ENCODE measurements at regions not wholly inside any gene's neighbourhood (a gene's known extent, or its start where the extent isn't known, plus 50 kb on each side); places are given as distances from the start of the nearest gene placed in this dataset.

- no peaks in the 10 kb centered on the region for H4K20me1 ChIP-seq (ENCODE audit: insufficient read depth, low read length)
- no peaks in the 10 kb centered on the region for H3K36me3 ChIP-seq (ENCODE audit: insufficient read depth, low read length)
- H3K4me1 ChIP-seq (ENCODE audit: insufficient read depth, low read length) = no peaks in the 10 kb centered on the region
- H3K4me2 ChIP-seq (ENCODE audit: insufficient read depth, low read length) = no peak overlapping the region
- TF ChIP-seq CTCF (IDR thresholded peaks at IDR 0.05; ENCODE audit: extremely low read depth, low read depth, low read length) = no peak
- no peaks in the 10 kb centered on the region for H3K9me3 ChIP-seq (ENCODE audit: low read depth, low read length)
- no peak overlapping the region for H3K4me3 ChIP-seq (ENCODE audit: insufficient read depth, low read length)
- H3K27ac ChIP-seq (ENCODE audit: low read depth, low read length) = no peak overlapping the region
- no peaks in the 10 kb centered on the region for H3K27me3 ChIP-seq (ENCODE audit: insufficient read depth, low read length)
- H3K79me2 ChIP-seq (ENCODE audit: insufficient read depth, low read length) = no peaks in the 10 kb centered on the region
- no peak for DNase-seq (ENCODE audit: insufficient read length, low spot score, missing footprints)
- H2AFZ ChIP-seq (ENCODE audit: low read length) = no peak overlapping the region
Observed at GRCh38 chr16:51845586-51846305, 694.7 kb upstream of the SALL1 start.

GRCh38 chr16:51839727-51840462 is 688.8 kb upstream of the SALL1 start:
- no peaks in the 10 kb centered on the region for H3K27me3 ChIP-seq (ENCODE audit: insufficient read depth, low read length)
- no peaks in the 10 kb centered on the region for H4K20me1 ChIP-seq (ENCODE audit: insufficient read depth, low read length)
- H3K4me2 ChIP-seq (ENCODE audit: insufficient read depth, low read length) = no peak overlapping the region
- no peak for TF ChIP-seq CTCF (IDR thresholded peaks at IDR 0.05; ENCODE audit: extremely low read depth, low read depth, low read length)
- H3K27ac ChIP-seq (ENCODE audit: low read depth, low read length) = no peak overlapping the region
- H3K36me3 ChIP-seq (ENCODE audit: insufficient read depth, low read length) = no peaks in the 10 kb centered on the region
- no peak overlapping the region for H3K4me3 ChIP-seq (ENCODE audit: insufficient read depth, low read length)
- DNase-seq (ENCODE audit: insufficient read length, low spot score, missing footprints) = no peak
- H3K79me2 ChIP-seq (ENCODE audit: insufficient read depth, low read length) = no peaks in the 10 kb centered on the region
- no peaks in the 10 kb centered on the region for H3K4me1 ChIP-seq (ENCODE audit: insufficient read depth, low read length)
- no peak overlapping the region for H2AFZ ChIP-seq (ENCODE audit: low read length)
- no peaks in the 10 kb centered on the region for H3K9me3 ChIP-seq (ENCODE audit: low read depth, low read length)

- Histone ChIP-seq H3K4me1 (ENCODE audit: insufficient read depth, low read length) (no peaks in the 10 kb centered on the region), H3K27ac (ENCODE audit: low read depth, low read length) (no peak overlapping the region), H3K4me2 (ENCODE audit: insufficient read depth, low read length) (no peak overlapping the region), H3K9me3 (ENCODE audit: low read depth, low read length) (no peaks in the 10 kb centered on the region), H3K79me2 (ENCODE audit: insufficient read depth, low read length) (no peaks in the 10 kb centered on the region), H3K36me3 (ENCODE audit: insufficient read depth, low read length) (no peaks in the 10 kb centered on the region), H4K20me1 (ENCODE audit: insufficient read depth, low read length) (no peaks in the 10 kb centered on the region), H3K4me3 (ENCODE audit: insufficient read depth, low read length) (no peak overlapping the region), H3K27me3 (ENCODE audit: insufficient read depth, low read length) (no peaks in the 10 kb centered on the region), H2AFZ (ENCODE audit: low read length) (no peak overlapping the region)
- TF ChIP-seq CTCF (IDR thresholded peaks at IDR 0.05; ENCODE audit: extremely low read depth, low read depth, low read length) = no peak
- DNase-seq (ENCODE audit: insufficient read length, low spot score, missing footprints) = no peak
Observed at GRCh38 chr16:51834794-51835193, 683.7 kb upstream of the SALL1 start.

GRCh38 chr16:51834133-51834532 is 683.1 kb upstream of the SALL1 start:
- H3K4me1 ChIP-seq (ENCODE audit: insufficient read depth, low read length) = no peaks in the 10 kb centered on the region
- no peak overlapping the region for H3K4me2 ChIP-seq (ENCODE audit: insufficient read depth, low read length)
- TF ChIP-seq CTCF (IDR thresholded peaks at IDR 0.05; ENCODE audit: extremely low read depth, low read depth, low read length) = no peak
- no peaks in the 10 kb centered on the region for H4K20me1 ChIP-seq (ENCODE audit: insufficient read depth, low read length)
- H3K9me3 ChIP-seq (ENCODE audit: low read depth, low read length) = no peaks in the 10 kb centered on the region
- H3K27ac ChIP-seq (ENCODE audit: low read depth, low read length) = no peak overlapping the region
- DNase-seq (ENCODE audit: insufficient read length, low spot score, missing footprints) = no peak
- no peak overlapping the region for H2AFZ ChIP-seq (ENCODE audit: low read length)
- no peaks in the 10 kb centered on the region for H3K79me2 ChIP-seq (ENCODE audit: insufficient read depth, low read length)
- H3K4me3 ChIP-seq (ENCODE audit: insufficient read depth, low read length) = no peak overlapping the region
- no peaks in the 10 kb centered on the region for H3K27me3 ChIP-seq (ENCODE audit: insufficient read depth, low read length)
- no peaks in the 10 kb centered on the region for H3K36me3 ChIP-seq (ENCODE audit: insufficient read depth, low read length)
